Right lobe of liver (tissue), 4 donors: ENCODE measurements at regions not wholly inside any gene's neighbourhood (a gene's known extent, or its start where the extent isn't known, plus 50 kb on each side); places are given as distances from the start of the nearest gene placed in this dataset.

ENCODE experiments used
- CTCF ChIP-seq, 4 donors: fragments of 200-600 bp in 3 of 4; fragments of 450-650 bp in 1 of 4; IDR thresholded peaks; one replicate each; pipeline versions ENCODE4 v1.5.1 to v1.8.0; 2016 to 2022; ENCODE audit warnings: antibody characterized with exemption in 4 of 4, mild to moderate bottlenecking in 2 of 4
- POLR2A ChIP-seq: fragments of 450-650 bp; IDR thresholded peaks from one replicate; pipeline ENCODE4 v1.6.1; 2017; ENCODE audit warnings: antibody characterized with exemption, mild to moderate bottlenecking
- donor health status: DM: no; HTN: no; CAD: no.
- donor health status: DM: no; HTN: no; CAD: no.
- donor health status: DM: no; HTN: yes; CAD: no.

GRCh38 chr18:56495884-56496283, 142.5 kb downstream of the TXNL1 start:
- TF ChIP-seq CTCF (IDR thresholded peaks at IDR 0.05): no peak
- no peak for TF ChIP-seq POLR2A
